Mesenchymal stem cell (in vitro differentiated cells and primary cell): ENCODE measurements at regions not wholly inside any gene's neighbourhood (a gene's known extent, or its start where the extent isn't known, plus 50 kb on each side); places are given as distances from the start of the nearest gene placed in this dataset.

Source experiments
- DNase-seq: peaks from one replicate; pipeline ENCODE4 v3.0.0-alpha.2; 2013
- H2AFZ ChIP-seq: one replicate; pipeline ENCODE4 v1.6.1; 2013; ENCODE audit warnings: low read depth, mild to moderate bottlenecking, control low read depth, inconsistent platforms, low read length, moderate library complexity
- H2AK5ac ChIP-seq: 2 replicates; pipeline ENCODE4 v1.6.1; 2013; ENCODE audit warnings: low read length, moderate library complexity, mild to moderate bottlenecking, inconsistent platforms; ENCODE audit not compliant: severe bottlenecking
- H2BK120ac ChIP-seq: one replicate; pipeline ENCODE4 v1.6.1; 2013; ENCODE audit warnings: low read depth, mild to moderate bottlenecking, inconsistent platforms, low read length, moderate library complexity
- H2BK12ac ChIP-seq, 2 experiments: one replicate each; pipeline ENCODE4 v1.6.1; 2013; ENCODE audit warnings: inconsistent platforms in 2 of 2, low read length in 2 of 2, mild to moderate bottlenecking in 2 of 2, moderate library complexity in 2 of 2, control low read depth in 1 of 2
- H2BK15ac ChIP-seq: one replicate; pipeline ENCODE4 v1.6.1; 2013; ENCODE audit warnings: mild to moderate bottlenecking, low read depth, inconsistent platforms; ENCODE audit not compliant: poor library complexity, severe bottlenecking
- H2BK5ac ChIP-seq: 2 replicates; pipeline ENCODE4 v1.6.1; 2013; ENCODE audit warnings: low read depth, mild to moderate bottlenecking, low read length, control low read depth, inconsistent platforms; ENCODE audit not compliant: poor library complexity, severe bottlenecking
- H3K14ac ChIP-seq, 2 experiments: one replicate each; pipeline ENCODE4 v1.6.1; 2013; ENCODE audit warnings: inconsistent platforms in 2 of 2, low read length in 2 of 2, control low read depth in 1 of 2, mild to moderate bottlenecking in 1 of 2, moderate library complexity in 1 of 2
- H3K18ac ChIP-seq, 2 experiments: one replicate each; pipeline ENCODE4 v1.6.1; 2013; ENCODE audit warnings: inconsistent platforms in 2 of 2, low read length in 2 of 2, control low read depth in 1 of 2, low read depth in 1 of 2, mild to moderate bottlenecking in 1 of 2
- H3K23ac ChIP-seq, 2 experiments: one replicate each; pipeline ENCODE4 v1.6.1; 2013; ENCODE audit warnings: inconsistent platforms in 2 of 2, low read length in 2 of 2, mild to moderate bottlenecking in 2 of 2, moderate library complexity in 2 of 2, control low read depth in 1 of 2
- H3K27ac ChIP-seq: 2 replicates; pipeline ENCODE4 v1.5.1; 2013; ENCODE audit warnings: mild to moderate bottlenecking, moderate library complexity, low read length, control low read depth, inconsistent platforms; ENCODE audit not compliant: poor library complexity, severe bottlenecking
- H3K27me3 ChIP-seq, 2 experiments: 2 replicates each; pipeline versions ENCODE4 v1.6.1 to v1.7.0; 2013; ENCODE audit warnings: low read length in 2 of 2, mild to moderate bottlenecking in 2 of 2, moderate library complexity in 2 of 2, control low read depth in 1 of 2, inconsistent platforms in 1 of 2; ENCODE audit not compliant: control insufficient read depth in 1 of 2, insufficient read depth in 1 of 2
- H3K36me3 ChIP-seq, 2 experiments: 2 replicates each; pipeline versions ENCODE4 v1.6.1 to v1.7.0; 2013; ENCODE audit warnings: low read length in 2 of 2, control low read depth in 1 of 2, inconsistent platforms in 1 of 2, low read depth in 1 of 2, mild to moderate bottlenecking in 1 of 2; ENCODE audit not compliant: insufficient read depth in 2 of 2, control insufficient read depth in 1 of 2
- H3K4ac ChIP-seq, 2 experiments: one replicate each; pipeline ENCODE4 v1.6.1; 2013; ENCODE audit warnings: inconsistent platforms in 2 of 2, low read length in 2 of 2, mild to moderate bottlenecking in 2 of 2, moderate library complexity in 2 of 2, control low read depth in 1 of 2, low read depth in 1 of 2
- H3K4me1 ChIP-seq: 2 replicates; pipeline ENCODE4 v1.6.1; 2013; ENCODE audit warnings: low read depth, low read length, control low read depth; ENCODE audit not compliant: control insufficient read depth, insufficient read depth
- H3K4me2 ChIP-seq: 2 replicates; pipeline ENCODE4 v1.6.1; 2013; ENCODE audit warnings: low read length, mild to moderate bottlenecking, inconsistent platforms; ENCODE audit not compliant: poor library complexity, severe bottlenecking
- H3K4me3 ChIP-seq, 2 experiments: 2 replicates each; pipeline versions ENCODE4 v1.5.1 to v1.7.0; 2013; ENCODE audit warnings: low read length in 2 of 2, mild to moderate bottlenecking in 2 of 2, control low read depth in 1 of 2, low read depth in 1 of 2; ENCODE audit not compliant: insufficient read depth in 1 of 2
- H3K79me1 ChIP-seq: replicated peaks from 2 replicates; pipeline ENCODE4 v1.6.1; 2013; ENCODE audit warnings: mild to moderate bottlenecking, control low read depth, low read length, inconsistent platforms; ENCODE audit not compliant: poor library complexity, severe bottlenecking
- H3K9ac ChIP-seq: 2 replicates; pipeline ENCODE4 v1.7.0; 2013; ENCODE audit warnings: mild to moderate bottlenecking, low read length, moderate library complexity
- H3K9me3 ChIP-seq: 2 replicates; pipeline ENCODE4 v1.7.0; 2013; ENCODE audit warnings: mild to moderate bottlenecking, low read length; ENCODE audit not compliant: control insufficient read depth
- H4K8ac ChIP-seq: one replicate; pipeline ENCODE4 v1.6.1; 2013; ENCODE audit warnings: inconsistent platforms, mild to moderate bottlenecking, low read length, moderate library complexity
- H4K91ac ChIP-seq: one replicate; pipeline ENCODE4 v1.6.1; 2013; ENCODE audit warnings: mild to moderate bottlenecking, low read length, inconsistent platforms
- WGBS: methylation state at CpG from one replicate; pipeline ENCODE4 v1.1.7; 2013; ENCODE audit warnings: mixed read lengths; 5-methylcytosine and 5-hydroxymethylcytosine counted together

- Histone ChIP-seq H3K27ac (no peak overlapping the region), H2AK5ac (no peak overlapping the region), H3K4me1 (no peaks in the 10 kb centered on the region), H2BK15ac (no peak overlapping the region), H3K79me1 (no peaks in the 10 kb centered on the region), H2BK120ac (no peak overlapping the region), H4K8ac (no peak overlapping the region), H3K27me3 (no peaks in the 10 kb centered on the region), H3K18ac (no peak overlapping the region), H3K9ac (no peak overlapping the region), H4K91ac (no peak overlapping the region), H3K9me3 (peaks cover 6% of the 10 kb centered on the region), H3K14ac (no peak overlapping the region), H3K4me3 (no peak overlapping the region), H3K4ac (no peak overlapping the region), H2BK12ac (no peak overlapping the region), H3K36me3 (no peaks in the 10 kb centered on the region), H2AFZ (no peak overlapping the region), H3K4me2 (no peak overlapping the region), H2BK5ac (no peak overlapping the region), H3K23ac (no peak overlapping the region)
- DNase-seq, result no peak
- WGBS, result 51% methylated on average over 3 of the region's 4 CpGs
Measured at GRCh38 chr1:189463166-189463565, 1014.5 kb downstream of the BRINP3 start.

GRCh38 chr1:189496768-189497167 is 980.9 kb downstream of the BRINP3 start:
- H2BK12ac ChIP-seq, result no peak overlapping the region
- 75% methylated on average over 2 of the region's 2 CpGs for WGBS
- H2BK120ac ChIP-seq, result no peak overlapping the region
- no peak overlapping the region for H3K4ac ChIP-seq
- H4K91ac ChIP-seq, result no peak overlapping the region
- no peak overlapping the region for H2BK5ac ChIP-seq
- no peak overlapping the region for H3K18ac ChIP-seq
- H3K36me3 ChIP-seq, result no peaks in the 10 kb centered on the region
- H2AFZ ChIP-seq, result no peak overlapping the region
- no peak overlapping the region for H2AK5ac ChIP-seq
- no peaks in the 10 kb centered on the region for H3K27me3 ChIP-seq
- H2BK15ac ChIP-seq, result no peak overlapping the region
- no peak overlapping the region for H3K4me3 ChIP-seq
- H3K14ac ChIP-seq, result no peak overlapping the region
- H3K79me1 ChIP-seq, result no peaks in the 10 kb centered on the region
- H3K9ac ChIP-seq, result no peak overlapping the region
- H3K9me3 ChIP-seq, result no peaks in the 10 kb centered on the region
- DNase-seq, result no peak
- H4K8ac ChIP-seq, result no peak overlapping the region
- peaks cover 1% of the 10 kb centered on the region for H3K4me1 ChIP-seq
- no peak overlapping the region for H3K4me2 ChIP-seq
- no peak overlapping the region for H3K27ac ChIP-seq
- no peak overlapping the region for H3K23ac ChIP-seq

GRCh38 chr1:189499736-189500135 is 977.9 kb downstream of the BRINP3 start:
- no peak overlapping the region for H3K9ac ChIP-seq
- no peak for DNase-seq
- H3K27ac ChIP-seq, result no peak overlapping the region
- no peak overlapping the region for H2AK5ac ChIP-seq
- no peak overlapping the region for H4K8ac ChIP-seq
- H3K4me3 ChIP-seq, result no peak overlapping the region
- H2BK120ac ChIP-seq, result no peak overlapping the region
- no peak overlapping the region for H2BK12ac ChIP-seq
- no peak overlapping the region for H3K14ac ChIP-seq
- no peak overlapping the region for H3K18ac ChIP-seq
- no peak overlapping the region for H2BK15ac ChIP-seq
- H3K9me3 ChIP-seq, result no peaks in the 10 kb centered on the region
- no peaks in the 10 kb centered on the region for H3K79me1 ChIP-seq
- H3K4me2 ChIP-seq, result no peak overlapping the region
- H2BK5ac ChIP-seq, result no peak overlapping the region
- H3K27me3 ChIP-seq, result no peaks in the 10 kb centered on the region
- H4K91ac ChIP-seq, result no peak overlapping the region
- no peak overlapping the region for H3K23ac ChIP-seq
- H2AFZ ChIP-seq, result no peak overlapping the region
- peaks cover 1% of the 10 kb centered on the region for H3K4me1 ChIP-seq
- WGBS, result 44% methylated on average over 2 of the region's 4 CpGs
- H3K4ac ChIP-seq, result no peak overlapping the region
- no peaks in the 10 kb centered on the region for H3K36me3 ChIP-seq

GRCh38 chr1:189500778-189501177 is 976.9 kb downstream of the BRINP3 start:
- Histone ChIP-seq H3K4me2 (no peak overlapping the region), H2BK12ac (no peak overlapping the region), H3K9ac (no peak overlapping the region), H3K9me3 (peaks cover 1% of the 10 kb centered on the region), H4K91ac (no peak overlapping the region), H2AFZ (no peak overlapping the region), H3K27me3 (no peaks in the 10 kb centered on the region), H2BK120ac (no peak overlapping the region), H3K23ac (no peak overlapping the region), H4K8ac (no peak overlapping the region), H3K4me1 (peaks cover 1% of the 10 kb centered on the region), H3K4ac (no peak overlapping the region), H2BK15ac (no peak overlapping the region), H3K14ac (no peak overlapping the region), H3K79me1 (no peaks in the 10 kb centered on the region), H3K18ac (no peak overlapping the region), H2AK5ac (no peak overlapping the region), H2BK5ac (no peak overlapping the region), H3K4me3 (no peak overlapping the region), H3K36me3 (no peaks in the 10 kb centered on the region), H3K27ac (no peak overlapping the region)
- WGBS, result 98% methylated on average over 2 of the region's 2 CpGs
- DNase-seq, result no peak
